RWPE1 (cell line): ENCODE measurements at regions not wholly inside any gene's neighbourhood (a gene's known extent, or its start where the extent isn't known, plus 50 kb on each side); places are given as distances from the start of the nearest gene placed in this dataset.
A peak's percentile ranks its signal among the peaks of the same experiment; 100 is the strongest.

ENCODE experiments used
- CTCF ChIA-PET: fragments of 350-600 bp; sonication (Branson Sonifier 250); formaldehyde crosslinking; extraction: SDS; loops from one replicate; lab custom pipeline; 2021; lab: Yijun Ruan, JAX
- POLR2A ChIA-PET: fragments of 400-600 bp; formaldehyde crosslinking; extraction: SDS; loops from one replicate; lab custom pipeline; 2020; ENCODE audit warnings: antibody characterized with exemption; ENCODE audit not compliant: low non-redundant PET; lab: Yijun Ruan, JAX
- DNase-seq: peaks from one replicate; pipeline ENCODE4 v3.0.0; 2012; ENCODE audit warnings: low spot score
- H3K27ac ChIP-seq: fragments of 450-650 bp; 2 replicates; pipeline ENCODE4 v1.5.1; 2017
- CTCF ChIP-seq: fragments of 450-650 bp; conservative IDR thresholded peaks from 2 replicates; pipeline ENCODE4 v1.5.1; 2017; ENCODE audit warnings: low read depth, mild to moderate bottlenecking

GRCh38 chr12:47377414-47378221 lies 297.9 kb upstream of the AMIGO2 start:
- peak overlapping the region; percentile 70 for H3K27ac ChIP-seq
- ChIA-PET CTCF (interaction anchor here (0.7 kb wide), 1 partner anchor 345 kb away, joined by 3 read pairs; no protein-coding TSS in a partner anchor), POLR2A (no interaction called here)
- no peak for TF ChIP-seq CTCF
- DNase-seq: peak; percentile 46

- TF ChIP-seq CTCF: no peak
- CTCF ChIA-PET: no interaction called here
- H3K27ac ChIP-seq: peak overlapping the region; percentile 70
- DNase-seq: no peak
- POLR2A ChIA-PET: no interaction called here
Observed at GRCh38 chr12:47376927-47377326, 297.2 kb upstream of the AMIGO2 start.

- CTCF ChIA-PET: no interaction called here
Observed at GRCh38 chr12:47373554-47374150, 293.9 kb upstream of the AMIGO2 start.

GRCh38 chr12:47370421-47370820 lies 290.7 kb upstream of the AMIGO2 start:
- POLR2A ChIA-PET: no interaction called here
- H3K27ac ChIP-seq: no peak overlapping the region
- CTCF ChIA-PET: interaction anchor here (0.6 to 1.1 kb wide), 5 partner anchors 16 to 328 kb away, joined by 3 to 4 read pairs (median 3); no protein-coding TSS in a partner anchor
- DNase-seq: no peak
- no peak for TF ChIP-seq CTCF

More at GRCh38 chr12:47373554-47374150, 293.9 kb upstream of the AMIGO2 start:
- POLR2A ChIA-PET: no interaction called here
- H3K27ac ChIP-seq: no peak overlapping the region
- no peak for DNase-seq
- TF ChIP-seq CTCF: no peak

GRCh38 chr12:47369085-47369484 lies 289.3 kb upstream of the AMIGO2 start:
- no peak overlapping the region for H3K27ac ChIP-seq
- no peak for DNase-seq
- ChIA-PET POLR2A (no interaction called here), CTCF (no interaction called here)
- TF ChIP-seq CTCF: no peak

GRCh38 chr12:47367912-47368537 lies 288.3 kb upstream of the AMIGO2 start:
- DNase-seq: no peak
- H3K27ac ChIP-seq: no peak overlapping the region
- TF ChIP-seq CTCF: no peak
- CTCF ChIA-PET: no interaction called here
- POLR2A ChIA-PET: no interaction called here
